ENCODE measurements at regions not wholly inside any gene's neighbourhood (a gene's known extent, or its start where the extent isn't known, plus 50 kb on each side); places are given as distances from the start of the nearest gene placed in this dataset.
"Not testable (repeated sequence)": the region's sequence is repeated elsewhere in the genome, so short reads cannot be mapped to it uniquely, and the experiment has no call there.

DNA sequence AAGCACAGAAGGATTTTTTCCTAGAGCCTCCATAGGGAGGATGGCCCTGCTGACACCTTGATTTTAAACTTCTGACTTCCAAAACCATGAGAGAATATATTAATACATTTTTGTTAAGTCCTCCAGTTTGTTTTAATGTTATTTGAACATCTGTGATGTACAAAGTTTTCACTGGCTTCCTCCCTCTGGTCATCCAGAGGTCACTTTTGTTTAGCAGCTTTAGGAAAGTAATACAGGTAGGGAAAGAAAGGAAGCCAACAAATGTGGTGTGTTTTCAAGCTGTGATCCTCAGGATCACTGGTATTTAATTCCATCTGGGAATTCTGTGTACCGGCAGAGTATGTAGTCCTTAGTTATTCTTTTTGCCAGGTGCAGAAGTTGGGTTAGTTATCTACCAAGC, 488.8 kb upstream of the ATXN8OS start:
- TF ChIP-seq, protein P1, sequence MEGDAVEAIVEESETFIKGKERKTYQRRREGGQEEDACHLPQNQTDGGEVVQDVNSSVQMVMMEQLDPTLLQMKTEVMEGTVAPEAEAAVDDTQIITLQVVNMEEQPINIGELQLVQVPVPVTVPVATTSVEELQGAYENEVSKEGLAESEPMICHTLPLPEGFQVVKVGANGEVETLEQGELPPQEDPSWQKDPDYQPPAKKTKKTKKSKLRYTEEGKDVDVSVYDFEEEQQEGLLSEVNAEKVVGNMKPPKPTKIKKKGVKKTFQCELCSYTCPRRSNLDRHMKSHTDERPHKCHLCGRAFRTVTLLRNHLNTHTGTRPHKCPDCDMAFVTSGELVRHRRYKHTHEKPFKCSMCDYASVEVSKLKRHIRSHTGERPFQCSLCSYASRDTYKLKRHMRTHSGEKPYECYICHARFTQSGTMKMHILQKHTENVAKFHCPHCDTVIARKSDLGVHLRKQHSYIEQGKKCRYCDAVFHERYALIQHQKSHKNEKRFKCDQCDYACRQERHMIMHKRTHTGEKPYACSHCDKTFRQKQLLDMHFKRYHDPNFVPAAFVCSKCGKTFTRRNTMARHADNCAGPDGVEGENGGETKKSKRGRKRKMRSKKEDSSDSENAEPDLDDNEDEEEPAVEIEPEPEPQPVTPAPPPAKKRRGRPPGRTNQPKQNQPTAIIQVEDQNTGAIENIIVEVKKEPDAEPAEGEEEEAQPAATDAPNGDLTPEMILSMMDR (IDR thresholded peaks at IDR 0.05; ENCODE audit: low read depth, low read length) = no peak
- DNase-seq (ENCODE audit: extremely low read depth, low read depth) = no peak

DNA sequence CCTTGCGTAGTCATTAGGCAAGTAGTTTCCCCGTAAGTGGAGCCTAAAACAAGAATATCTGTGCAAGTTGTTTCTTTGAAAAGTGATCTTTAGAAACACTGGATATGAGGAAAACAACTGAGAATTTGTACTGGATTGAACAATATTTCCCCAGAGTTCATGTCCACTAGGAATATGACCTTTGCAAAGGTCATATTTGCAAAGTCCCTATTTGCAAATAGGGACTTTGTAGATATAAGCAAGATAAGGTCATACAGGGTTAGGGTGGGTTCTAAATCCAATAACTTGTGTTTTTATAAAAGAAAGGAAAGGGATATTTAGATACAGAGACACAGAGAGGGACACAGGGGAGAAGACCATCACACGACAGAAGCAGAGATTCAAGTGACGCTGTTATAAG, 489.2 kb upstream of the ATXN8OS start:
- TF ChIP-seq, protein P1 (IDR thresholded peaks at IDR 0.05; ENCODE audit: low read depth, low read length) = no peak

DNA sequence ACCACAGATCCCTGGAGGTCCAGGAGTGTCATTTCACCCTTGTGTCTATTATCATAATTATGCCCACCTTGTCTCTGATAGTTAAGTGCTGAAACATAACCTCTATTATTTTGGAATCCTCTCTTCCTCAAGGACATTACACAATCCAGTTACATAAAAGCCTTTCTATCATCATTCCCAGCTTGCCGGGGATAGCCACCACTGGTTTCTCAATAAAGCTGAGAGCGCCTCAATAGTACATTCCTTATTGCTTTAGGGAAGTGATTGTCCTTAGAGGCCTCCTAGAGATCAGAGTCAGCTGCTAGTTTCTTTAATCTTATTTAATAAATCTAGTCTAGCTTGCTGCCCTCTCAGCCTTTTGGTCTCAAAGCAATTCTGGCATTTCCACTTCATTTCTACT, 490.0 kb upstream of the ATXN8OS start:
- TF ChIP-seq, protein P1 (IDR thresholded peaks at IDR 0.05; ENCODE audit: low read depth, low read length) = no peak
- DNase-seq (ENCODE audit: extremely low read depth, low read depth) = no peak

More for the DNA sequence above, 489.2 kb upstream of the ATXN8OS start:
- DNase-seq (ENCODE audit: extremely low read depth, low read depth) = no peak

DNA sequence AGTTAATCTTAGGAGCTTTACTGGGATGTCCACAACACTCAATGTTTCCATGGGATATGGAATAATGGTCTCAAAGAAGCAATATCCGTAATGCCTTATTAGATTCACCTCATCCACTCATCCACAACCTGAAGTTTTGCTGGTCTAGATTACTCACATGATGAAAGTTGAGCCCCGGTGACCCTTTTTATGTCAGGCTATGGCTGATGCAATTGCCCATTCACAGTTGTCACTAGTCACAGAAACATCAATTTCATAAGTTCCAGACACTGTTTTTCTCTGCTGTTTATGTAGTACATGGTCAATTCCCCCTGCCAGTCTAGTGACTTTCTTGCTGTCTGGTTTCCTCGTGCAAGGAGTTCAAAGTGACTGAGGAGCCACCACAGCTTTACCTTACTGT, 491.2 kb upstream of the ATXN8OS start:
- TF ChIP-seq, protein P1 (IDR thresholded peaks at IDR 0.05; ENCODE audit: low read depth, low read length) = no peak
- DNase-seq (ENCODE audit: extremely low read depth, low read depth) = no peak

DNA sequence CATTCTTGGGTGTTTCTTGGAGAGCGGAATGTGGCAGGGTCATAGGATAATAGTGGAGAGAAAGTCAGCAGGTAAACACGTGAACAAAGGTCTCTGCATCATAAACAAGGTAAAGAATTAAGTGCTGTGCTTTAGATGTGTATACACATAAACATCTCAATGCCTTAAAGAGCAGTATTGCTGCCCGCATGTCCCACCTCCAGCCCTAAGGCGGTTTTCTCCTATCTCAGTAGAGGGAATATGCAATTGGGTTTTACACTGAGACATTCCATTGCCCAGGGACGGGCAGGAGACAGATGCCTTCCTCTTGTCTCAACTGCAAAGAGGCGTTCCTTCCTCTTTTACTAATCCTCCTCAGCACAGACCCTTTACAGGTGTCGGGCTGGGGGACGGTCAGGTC, 492.6 kb upstream of the ATXN8OS start:
- not testable (repeated sequence) for DNase-seq (ENCODE audit: extremely low read depth, low read depth)

DNA sequence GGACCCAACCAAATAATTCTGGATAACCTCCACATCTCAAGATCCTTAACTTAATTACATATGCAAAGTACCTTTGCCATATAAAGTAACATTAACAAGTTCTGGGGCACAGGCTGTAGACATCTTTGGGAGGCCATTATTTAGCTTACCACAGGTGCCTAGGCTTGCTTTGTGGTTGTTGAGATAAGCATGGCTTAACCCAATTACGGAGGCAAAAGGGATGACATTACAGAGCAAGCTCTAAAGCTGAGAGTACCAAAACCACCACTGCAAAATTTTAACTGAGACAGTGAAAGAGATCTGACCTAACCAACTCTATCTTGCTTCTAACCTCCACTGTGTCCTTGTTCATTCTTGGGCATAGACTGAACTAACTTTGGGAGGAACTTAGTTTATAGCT, 502.9 kb upstream of the ATXN8OS start:
- TF ChIP-seq, protein P1 (IDR thresholded peaks at IDR 0.05; ENCODE audit: low read depth, low read length) = no peak

DNA sequence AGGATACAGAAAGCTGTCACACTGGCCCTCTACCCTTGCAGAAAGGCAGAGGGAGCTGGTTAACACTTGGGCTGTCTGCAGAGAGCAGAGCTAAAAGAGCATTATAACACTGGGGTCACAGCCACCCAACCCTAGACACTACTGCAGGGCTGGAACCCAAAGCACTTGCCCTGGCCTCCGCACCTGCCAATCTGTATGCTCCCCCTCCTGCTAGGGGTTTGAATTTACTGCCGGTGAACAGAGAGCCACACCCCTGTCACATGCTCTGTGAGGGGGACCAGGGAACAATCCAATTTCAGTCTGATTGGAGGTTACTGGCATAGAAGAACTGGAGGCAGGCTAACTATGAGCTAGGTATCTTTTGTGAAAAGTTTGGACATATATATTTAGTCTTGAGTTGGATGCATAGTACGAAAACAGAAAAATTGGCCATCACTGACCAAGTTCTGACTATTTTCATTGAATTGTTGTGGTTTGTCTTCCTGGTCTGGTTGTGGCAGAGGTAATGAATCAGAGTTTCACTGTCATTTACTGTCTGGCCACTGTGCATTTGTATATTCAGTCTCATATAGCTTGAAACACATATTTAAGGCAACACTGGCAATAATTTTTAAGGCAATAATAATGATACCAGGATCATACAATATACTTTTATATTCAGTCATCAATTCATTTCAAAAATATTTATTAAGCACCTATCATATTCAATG, 504.3 kb upstream of the ATXN8OS start:
- TF ChIP-seq, protein P1 (IDR thresholded peaks at IDR 0.05; ENCODE audit: low read depth, low read length) = no peak
- DNase-seq (ENCODE audit: extremely low read depth, low read depth) = no peak

More for the DNA sequence above, 502.9 kb upstream of the ATXN8OS start:
- DNase-seq (ENCODE audit: extremely low read depth, low read depth) = no peak

DNA sequence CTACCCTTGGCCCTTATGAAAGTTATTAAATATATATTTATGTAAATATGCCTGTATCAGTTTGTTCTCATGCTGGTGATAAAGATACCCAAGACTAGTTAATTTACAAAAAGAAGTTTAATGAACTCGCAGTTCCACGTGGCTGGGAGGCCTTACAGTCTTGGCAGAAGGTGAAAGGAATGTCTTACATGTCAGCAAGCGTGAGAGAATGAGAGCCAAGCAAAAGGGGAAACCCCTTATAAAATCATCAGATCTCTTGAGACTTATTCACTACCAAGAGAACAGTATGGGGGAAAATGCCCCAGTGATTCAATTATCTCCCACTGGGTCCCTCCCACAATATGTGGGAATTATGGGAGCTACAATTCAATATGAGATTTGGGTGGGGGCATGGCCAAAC, 506.0 kb upstream of the ATXN8OS start:
- DNase-seq (ENCODE audit: extremely low read depth, low read depth) = no peak
- TF ChIP-seq, protein P1 (IDR thresholded peaks at IDR 0.05; ENCODE audit: low read depth, low read length) = no peak
